Neuronal stem cell (in vitro differentiated cells): ENCODE measurements at regions not wholly inside any gene's neighbourhood (a gene's known extent, or its start where the extent isn't known, plus 50 kb on each side); places are given as distances from the start of the nearest gene placed in this dataset.

Experiments
- DNase-seq: peaks from one replicate; pipeline ENCODE4 v3.0.0-alpha.2; 2013; ENCODE audit warnings: low spot score
- H2AFZ ChIP-seq: one replicate; pipeline ENCODE4 v1.6.1; 2013; ENCODE audit warnings: mild to moderate bottlenecking, low read length, inconsistent platforms
- H2AK5ac ChIP-seq: 2 replicates; pipeline ENCODE4 v1.6.1; 2013; ENCODE audit warnings: low read depth, mild to moderate bottlenecking, inconsistent platforms, low read length, moderate library complexity, mixed read lengths
- H2BK120ac ChIP-seq: 2 replicates; pipeline ENCODE4 v1.6.1; 2013; ENCODE audit warnings: low read depth, mild to moderate bottlenecking, inconsistent platforms, low read length, moderate library complexity, mixed read lengths
- H2BK12ac ChIP-seq: one replicate; pipeline ENCODE4 v1.6.1; 2013; ENCODE audit warnings: low read length, inconsistent platforms
- H2BK15ac ChIP-seq: 2 replicates; pipeline ENCODE4 v1.6.1; 2013; ENCODE audit warnings: mild to moderate bottlenecking, low read length, inconsistent platforms, mixed read lengths
- H2BK5ac ChIP-seq: one replicate; pipeline ENCODE4 v1.6.1; 2013; ENCODE audit warnings: inconsistent platforms, mild to moderate bottlenecking, low read length, moderate library complexity
- H3K14ac ChIP-seq: one replicate; pipeline ENCODE4 v1.6.1; 2013; ENCODE audit warnings: low read length, inconsistent platforms
- H3K18ac ChIP-seq: 2 replicates; pipeline ENCODE4 v1.6.1; 2013; ENCODE audit warnings: low read length, inconsistent platforms
- H3K23ac ChIP-seq: 2 replicates; pipeline ENCODE4 v1.6.1; 2013; ENCODE audit warnings: low read depth, mild to moderate bottlenecking, mixed read lengths, low read length, inconsistent platforms; ENCODE audit not compliant: poor library complexity
- H3K27ac ChIP-seq: replicated peaks from 3 replicates; pipeline ENCODE4 v1.5.1; 2013; ENCODE audit warnings: low read length, inconsistent platforms
- H3K27me3 ChIP-seq, 3 experiments: 2 replicates each; pipeline ENCODE4 v1.6.1; 2013; ENCODE audit warnings: low read length in 3 of 3, mild to moderate bottlenecking in 2 of 3, inconsistent platforms in 1 of 3, low read depth in 1 of 3, mixed read lengths in 1 of 3, moderate library complexity in 1 of 3; ENCODE audit not compliant: control insufficient read depth in 3 of 3, insufficient read depth in 3 of 3
- H3K36me3 ChIP-seq, 2 donors: replicated peaks in 1 of 2; 2 replicates each; pipeline ENCODE4 v1.6.1; 2013; ENCODE audit warnings: low read length in 2 of 2; ENCODE audit not compliant: control insufficient read depth in 2 of 2, insufficient read depth in 2 of 2
- H3K4ac ChIP-seq: 2 replicates; pipeline ENCODE4 v1.6.1; 2013; ENCODE audit warnings: inconsistent platforms, mild to moderate bottlenecking, low read length, moderate library complexity
- H3K4me1 ChIP-seq, 2 donors: 1 replicate in 1 of 2; 2 replicates in 1 of 2; pipeline ENCODE4 v1.6.1; 2013; ENCODE audit warnings: low read length in 2 of 2, low read depth in 1 of 2; ENCODE audit not compliant: control insufficient read depth in 2 of 2, insufficient read depth in 1 of 2
- H3K4me2 ChIP-seq: one replicate; pipeline ENCODE4 v1.6.1; 2013; ENCODE audit warnings: mild to moderate bottlenecking, low read length, inconsistent platforms; ENCODE audit not compliant: insufficient read depth, poor library complexity, severe bottlenecking
- H3K4me3 ChIP-seq, 2 donors: 2 replicates each; pipeline ENCODE4 v1.5.1; 2013; ENCODE audit warnings: low read length in 2 of 2, mild to moderate bottlenecking in 2 of 2, inconsistent platforms in 1 of 2, moderate library complexity in 1 of 2
- H3K79me1 ChIP-seq: one replicate; pipeline ENCODE4 v1.6.1; 2013; ENCODE audit warnings: low read depth, mild to moderate bottlenecking, inconsistent platforms, low read length, moderate library complexity
- H3K9ac ChIP-seq: one replicate; pipeline ENCODE4 v1.6.1; 2013; ENCODE audit warnings: mild to moderate bottlenecking, low read depth, low read length, inconsistent platforms; ENCODE audit not compliant: poor library complexity
- H3K9me3 ChIP-seq, 2 donors: replicated peaks in 1 of 2; 2 replicates each; pipeline versions ENCODE3 to v1.6.1; 2013; ENCODE audit warnings: low read length in 2 of 2, mild to moderate bottlenecking in 2 of 2, inconsistent platforms in 1 of 2, low read depth in 1 of 2, mixed read lengths in 1 of 2, moderate library complexity in 1 of 2; ENCODE audit not compliant: control insufficient read depth in 2 of 2, insufficient read depth in 1 of 2
- H4K8ac ChIP-seq: one replicate; pipeline ENCODE4 v1.6.1; 2013; ENCODE audit warnings: low read depth, mild to moderate bottlenecking, inconsistent platforms, low read length, moderate library complexity
- H4K91ac ChIP-seq: one replicate; pipeline ENCODE4 v1.6.1; 2013; ENCODE audit warnings: low read length, low read depth, mild to moderate bottlenecking, inconsistent platforms; ENCODE audit not compliant: poor library complexity
- WGBS, 2 donors: extraction: QIAGEN DNeasy Blood & Tissue Kit; methylation state at CpG; one replicate each; pipeline ENCODE4 v1.1.7; 2013; ENCODE audit warnings: missing lambda C conversion rate in 2 of 2, mixed read lengths in 1 of 2; ENCODE audit not compliant: insufficient read length in 2 of 2, insufficient replicate concordance in 1 of 2; ENCODE audit errors: extremely low coverage in 2 of 2; 5-methylcytosine and 5-hydroxymethylcytosine counted together

GRCh38 chr9:2496934-2497333 lies 124.7 kb upstream of the VLDLR start:
- H2AK5ac ChIP-seq = no peak overlapping the region
- H3K9ac ChIP-seq = no peak overlapping the region
- DNase-seq = no peak
- no peak overlapping the region for H3K14ac ChIP-seq
- no peak overlapping the region for H3K23ac ChIP-seq
- H3K4me3 ChIP-seq = no peak overlapping the region
- no peaks in the 10 kb centered on the region for H3K9me3 ChIP-seq
- no peak overlapping the region for H2AFZ ChIP-seq
- no peak overlapping the region for H2BK120ac ChIP-seq
- no peaks in the 10 kb centered on the region for H3K27me3 ChIP-seq
- H3K18ac ChIP-seq = no peak overlapping the region
- H3K4me1 ChIP-seq = no peaks in the 10 kb centered on the region
- H3K36me3 ChIP-seq = no peaks in the 10 kb centered on the region
- no peak overlapping the region for H3K4me2 ChIP-seq
- no peak overlapping the region for H4K8ac ChIP-seq
- H2BK15ac ChIP-seq = no peak overlapping the region
- H4K91ac ChIP-seq = no peak overlapping the region
- H3K27ac ChIP-seq = no peak overlapping the region
- no peak overlapping the region for H3K4ac ChIP-seq
- no peaks in the 10 kb centered on the region for H3K79me1 ChIP-seq
- no peak overlapping the region for H2BK5ac ChIP-seq
- H2BK12ac ChIP-seq = no peak overlapping the region

- no peak overlapping the region for H3K4me2 ChIP-seq
- no peak for DNase-seq
These were observed 123.8 kb upstream of the VLDLR start for GRCh38 chr9:2497666-2498400.

DNA sequence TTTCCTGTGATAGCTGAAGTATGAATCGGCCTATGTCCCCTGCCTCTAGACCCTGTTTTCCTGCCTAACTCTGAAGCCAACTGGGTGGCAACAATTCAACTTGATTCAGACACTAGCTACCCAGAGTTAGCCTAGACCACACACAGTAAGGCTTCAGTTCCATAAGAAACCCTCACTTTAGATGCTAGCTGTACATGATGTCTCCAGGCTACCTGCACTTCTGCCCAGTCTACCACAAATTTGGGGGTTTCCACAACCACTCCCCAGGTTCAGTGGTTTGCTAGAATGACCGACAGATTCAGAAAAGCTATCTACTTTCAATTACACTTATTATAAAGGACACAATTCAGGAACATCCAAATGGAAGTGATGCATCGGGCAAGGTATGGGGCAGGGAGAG lies 119.4 kb upstream of the VLDLR start:
- Histone ChIP-seq H2BK15ac (no peak overlapping the region), H3K14ac (no peak overlapping the region), H3K9ac (no peak overlapping the region), H3K4ac (no peak overlapping the region), H3K27ac (no peak overlapping the region), H2AK5ac (no peak overlapping the region), H3K4me1 (no peaks in the 10 kb centered on the region), H3K79me1 (no peaks in the 10 kb centered on the region), H2BK5ac (no peak overlapping the region), H2BK12ac (no peak overlapping the region), H3K23ac (no peak overlapping the region), H3K36me3 (no peaks in the 10 kb centered on the region), H3K27me3 (no peaks in the 10 kb centered on the region), H3K9me3 (no peaks in the 10 kb centered on the region), H2AFZ (no peak overlapping the region), H3K4me3 (no peak overlapping the region), H3K18ac (no peak overlapping the region), H4K8ac (no peak overlapping the region), H3K4me2 (no peak overlapping the region), H4K91ac (no peak overlapping the region), H2BK120ac (no peak overlapping the region)
- no peak for DNase-seq
- WGBS, 2 donors = no CpG with 5 or more reads among the region's 3 CpGs

More at GRCh38 chr9:2497666-2498400, 123.8 kb upstream of the VLDLR start:
- Histone ChIP-seq H2BK120ac (no peak overlapping the region), H3K9ac (no peak overlapping the region), H2AK5ac (no peak overlapping the region), H2AFZ (no peak overlapping the region), H4K8ac (no peak overlapping the region), H3K4me1 (no peaks in the 10 kb centered on the region), H3K36me3 (no peaks in the 10 kb centered on the region), H3K9me3 (no peaks in the 10 kb centered on the region), H2BK15ac (no peak overlapping the region), H3K23ac (no peak overlapping the region), H3K27me3 (no peaks in the 10 kb centered on the region), H3K4ac (no peak overlapping the region), H2BK12ac (no peak overlapping the region), H3K18ac (no peak overlapping the region), H3K27ac (no peak overlapping the region), H3K4me3 (no peak overlapping the region), H3K14ac (no peak overlapping the region), H3K79me1 (no peaks in the 10 kb centered on the region), H4K91ac (no peak overlapping the region), H2BK5ac (no peak overlapping the region)
- no CpG with 5 or more reads among the region's 5 CpGs for WGBS, 2 donors

- H2AFZ ChIP-seq = no peak overlapping the region
- DNase-seq = no peak
These were observed 118.8 kb upstream of the VLDLR start for GRCh38 chr9:2502760-2503159.

More at GRCh38 chr9:2502760-2503159, 118.8 kb upstream of the VLDLR start:
- Histone ChIP-seq H3K9me3 (no peaks in the 10 kb centered on the region), H3K4me3 (no peak overlapping the region), H3K36me3 (no peaks in the 10 kb centered on the region), H3K27ac (no peak overlapping the region), H3K4ac (no peak overlapping the region), H3K4me1 (no peaks in the 10 kb centered on the region), H3K27me3 (no peaks in the 10 kb centered on the region), H3K9ac (no peak overlapping the region), H2BK15ac (no peak overlapping the region), H3K23ac (no peak overlapping the region), H4K91ac (no peak overlapping the region), H2BK120ac (no peak overlapping the region), H3K79me1 (no peaks in the 10 kb centered on the region), H3K18ac (no peak overlapping the region), H2BK5ac (no peak overlapping the region), H2AK5ac (no peak overlapping the region), H4K8ac (no peak overlapping the region), H3K4me2 (no peak overlapping the region), H3K14ac (no peak overlapping the region), H2BK12ac (no peak overlapping the region)
- no CpG with 5 or more reads among the region's 2 CpGs for WGBS, 2 donors
